ENCODE measurements at regions not wholly inside any gene's neighbourhood (a gene's known extent, or its start where the extent isn't known, plus 50 kb on each side); places are given as distances from the start of the nearest gene placed in this dataset.

GRCh38 chr9:99693888-99694287 lies 127.8 kb upstream of the NR4A3 start:
- H3K27ac Mint-ChIP-seq, result no peak overlapping the region
- H3K36me3 Mint-ChIP-seq (ENCODE audit: insufficient read depth in 1 of 3, low read depth in 3 of 3), result no peaks in the 10 kb centered on the region
- peaks cover 3 to 8% of the 10 kb centered on the region in 2 experiments; a peak in 3 of 5 replicates for H3K9me3 Mint-ChIP-seq

More at GRCh38 chr9:99693888-99694287, 127.8 kb upstream of the NR4A3 start:
- H3K4ac ChIP-seq (ENCODE audit: low read depth, low read length), result no peak overlapping the region
- H3K27me3 ChIP-seq (ENCODE audit: insufficient read depth, low read length), result no peaks in the 10 kb centered on the region
- H2BK120ac ChIP-seq (ENCODE audit: low read depth, low read length, poor library complexity, severe bottlenecking), result no peak overlapping the region
- Mint-ChIP-seq H3K4me3 (no peak overlapping the region), H3K4me1 (peaks cover 4 to 6% of the 10 kb centered on the region in 2 experiments; a peak in 2 of 4 replicates), H3K27me3 (ENCODE audit: low read depth) (no peaks in the 10 kb centered on the region)
- H3K4me2 ChIP-seq (ENCODE audit: insufficient read depth, insufficient read length, low read length), result no peak overlapping the region
- no peak overlapping the region for H4K8ac ChIP-seq (replicated peaks; ENCODE audit: insufficient read length, low read depth, low read length)
- H2BK20ac ChIP-seq (ENCODE audit: low read depth, low read length, poor library complexity, severe bottlenecking), result no peak overlapping the region
- no peak overlapping the region for H3K14ac ChIP-seq (ENCODE audit: insufficient read depth, low read length)
- H3K23me2 ChIP-seq (ENCODE audit: insufficient read length, low read depth, low read length, poor library complexity, severe bottlenecking), result no peaks in the 10 kb centered on the region
- no peak overlapping the region for H4K5ac ChIP-seq (ENCODE audit: insufficient read length, low read depth, low read length)
- no peak overlapping the region for H3K18ac ChIP-seq (ENCODE audit: insufficient read length, low read depth, low read length)
- H2BK5ac ChIP-seq (ENCODE audit: insufficient read length, low read length), result no peak overlapping the region
- H4K91ac ChIP-seq (ENCODE audit: insufficient read length, low read depth, low read length), result no peak overlapping the region
- no peaks in the 10 kb centered on the region for H3K79me1 ChIP-seq (ENCODE audit: insufficient read depth, low read depth, low read length, poor library complexity, severe bottlenecking)
- H4K20me1 ChIP-seq (ENCODE audit: control insufficient read depth, insufficient read depth, insufficient read length), result no peaks in the 10 kb centered on the region
- H3K23ac ChIP-seq (ENCODE audit: insufficient read length, low read depth, low read length), result no peak overlapping the region
- no peaks in the 10 kb centered on the region for H3K4me1 ChIP-seq (ENCODE audit: insufficient read depth, low read length)
- H3K27ac ChIP-seq (ENCODE audit: insufficient read length, low read depth, low read length), result no peak overlapping the region
- no peak overlapping the region for H2BK12ac ChIP-seq (ENCODE audit: insufficient read length, low read depth, low read length)
- no peak overlapping the region for H2BK15ac ChIP-seq (ENCODE audit: low read depth, low read length)
- DNase-seq, result no peak
- no peak overlapping the region for H3K56ac ChIP-seq (ENCODE audit: insufficient read length, low read depth, low read length)
- no peak overlapping the region for H2AFZ ChIP-seq (ENCODE audit: low read length)
- H2AK5ac ChIP-seq (ENCODE audit: insufficient read length, low read length), result no peak overlapping the region
- no peaks in the 10 kb centered on the region for H3K9me3 ChIP-seq (ENCODE audit: control insufficient read depth, low read depth, low read length)
- no peak for TF ChIP-seq CTCF (conservative IDR thresholded peaks at IDR 0.05)
- no peaks in the 10 kb centered on the region for H3K79me2 ChIP-seq (ENCODE audit: insufficient read depth, low read length)
- no peak overlapping the region for H3T11ph ChIP-seq (ENCODE audit: low read length)
- H3K9ac ChIP-seq (ENCODE audit: extremely low read depth, insufficient read length, low read length), result no peak overlapping the region
- WGBS (ENCODE audit: extremely low coverage, insufficient read length, low lambda C conversion rate), result no CpG with 5 or more reads among the region's 3 CpGs
